A549 (cell line): ENCODE measurements at regions not wholly inside any gene's neighbourhood (a gene's known extent, or its start where the extent isn't known, plus 50 kb on each side); places are given as distances from the start of the nearest gene placed in this dataset.
A peak's percentile ranks its signal among the peaks of the same experiment; 100 is the strongest.

ENCODE experiments used
- ATAC-seq, 2 experiments: fragments of 200-7000 bp in 1 of 2; fragments of >200 bp in 1 of 2; cut with Nextera tagmentation in 1 of 2; cut with Tn5 transposase in 1 of 2; 3 replicates each; pipeline versions ENCODE4 v1.8.0 to v1.9.1; 2018 to 2020; ENCODE audit warnings: mild to moderate bottlenecking in 1 of 2, moderate library complexity in 1 of 2
- CTCF ChIA-PET: fragments of 300-600 bp; sonication (Branson Sonifier 250); formaldehyde crosslinking; extraction: SDS; loops from one replicate; lab custom pipeline; 2021; ENCODE audit warnings: antibody characterized with exemption, inconsistent platforms; lab: Yijun Ruan, JAX
- POLR2A ChIA-PET: fragments of 350-600 bp; formaldehyde crosslinking; extraction: SDS; loops from one replicate; lab custom pipeline; 2021; ENCODE audit warnings: antibody characterized with exemption, inconsistent platforms; lab: Yijun Ruan, JAX
- DNase-seq, 2 experiments: peaks; one replicate each; pipeline versions ENCODE4 v3.0.0 to v3.0.0-alpha.2; 2011 to 2016; ENCODE audit warnings: low read depth in 1 of 2, low spot score in 1 of 2
- FAIRE-seq: peaks from 2 replicates; lab custom pipeline; 2011; peaks lifted over from hg19 to GRCh38; lab: Jason Lieb, UNC
- H3K27ac ChIP-seq, 2 experiments: fragments of >200 bp; sonication (Bioruptor Twin); formaldehyde crosslinking; 3 replicates each; pipeline ENCODE4 v1.5.1; 2016 to 2017
- H3K4me1 ChIP-seq: fragments of >200 bp; sonication (Bioruptor Twin); formaldehyde crosslinking; 3 replicates; pipeline ENCODE4 v1.6.1; 2016
- H3K4me2 ChIP-seq: fragments of >200 bp; sonication (Bioruptor Twin); formaldehyde crosslinking; 3 replicates; pipeline ENCODE4 v1.6.1; 2016
- H3K4me3 ChIP-seq: fragments of >200 bp; sonication (Bioruptor Twin); formaldehyde crosslinking; 3 replicates; pipeline ENCODE4 v1.5.1; 2016
- H3K9me3 ChIP-seq: fragments of >200 bp; sonication (Bioruptor Twin); formaldehyde crosslinking; 3 replicates; pipeline ENCODE4 v1.6.1; 2016
- BCL3 ChIP-seq: fragments of >200 bp; sonication (Bioruptor Twin); formaldehyde crosslinking; IDR thresholded peaks from 3 replicates; pipeline ENCODE4 v1.6.1; 2016
- CBX2 ChIP-seq: fragments of 200-600 bp; sonication (generic); IDR thresholded peaks from 2 replicates; pipeline ENCODE4 v1.6.1; 2016; ENCODE audit warnings: low read depth, mild to moderate bottlenecking, borderline replicate concordance
- CEBPB ChIP-seq, 2 experiments: fragments of >200 bp in 1 of 2; sonication (Bioruptor Twin) in 1 of 2; formaldehyde crosslinking in 1 of 2; IDR thresholded peaks; 2 replicates each; pipeline ENCODE4 v1.6.1; 2012 to 2016
- CHD4 ChIP-seq: fragments of 200-600 bp; sonication (generic); IDR thresholded peaks from 2 replicates; pipeline ENCODE4 v1.6.1; 2016; ENCODE audit warnings: antibody characterized with exemption, mild to moderate bottlenecking, borderline replicate concordance
- EP300 ChIP-seq, 2 experiments: fragments of >200 bp; sonication (Bioruptor Twin); formaldehyde crosslinking; IDR thresholded peaks; 2 replicates in 1 of 2; 3 replicates in 1 of 2; pipeline ENCODE4 v1.6.1; 2016 to 2017
- FOXS1 ChIP-seq: fragments of 250-450 bp; sonication (Bioruptor Pico); IDR thresholded peaks from 2 replicates; pipeline ENCODE4 v1.5.0; 2020; ENCODE audit warnings: mild to moderate bottlenecking, moderate library complexity
- GATA3 ChIP-seq: IDR thresholded peaks from 2 replicates; pipeline ENCODE4 v1.6.1; 2012; ENCODE audit warnings: borderline replicate concordance
- HES2 ChIP-seq: fragments of >200 bp; sonication (Bioruptor Twin); formaldehyde crosslinking; IDR thresholded peaks from 2 replicates; pipeline ENCODE4 v1.6.1; 2016
- HOXB5 ChIP-seq: fragments of 250-450 bp; sonication (Bioruptor Pico); IDR thresholded peaks from 2 replicates; pipeline ENCODE4 v1.5.0; 2020; ENCODE audit warnings: mild to moderate bottlenecking, moderate library complexity
- JUNB ChIP-seq: fragments of >200 bp; sonication (Bioruptor Twin); formaldehyde crosslinking; IDR thresholded peaks from 2 replicates; pipeline ENCODE4 v1.6.1; 2016
- MAFK ChIP-seq: fragments of 450-650 bp; IDR thresholded peaks from 2 replicates; pipeline ENCODE4 v1.6.1; 2014; ENCODE audit not compliant: partially characterized antibody
- MAZ ChIP-seq: fragments of 150-350 bp; IDR thresholded peaks from 2 replicates; pipeline ENCODE4 v1.6.1; 2014; ENCODE audit warnings: antibody characterized with exemption, low read depth, low read length, borderline replicate concordance
- PBX3 ChIP-seq: IDR thresholded peaks from 2 replicates; pipeline ENCODE4 v1.6.1; 2012
- RAD21 ChIP-seq, 2 experiments: fragments of >200 bp in 1 of 2; sonication (Bioruptor Twin) in 1 of 2; formaldehyde crosslinking in 1 of 2; IDR thresholded peaks in 1 of 2; conservative IDR thresholded peaks in 1 of 2; 2 replicates in 1 of 2; 3 replicates in 1 of 2; pipeline ENCODE4 v1.6.1; 2012 to 2018; ENCODE audit warnings: inconsistent platforms in 1 of 2
- RARB ChIP-seq: fragments of 250-450 bp; sonication (Bioruptor Pico); IDR thresholded peaks from 2 replicates; pipeline ENCODE4 v1.8.0; 2021; ENCODE audit warnings: mild to moderate bottlenecking, moderate library complexity
- RFX5 ChIP-seq: fragments of 450-650 bp; IDR thresholded peaks from 2 replicates; pipeline ENCODE4 v1.7.1; 2014; ENCODE audit warnings: antibody characterized with exemption, mild to moderate bottlenecking, moderate library complexity
- SMC3 ChIP-seq: fragments of >200 bp; sonication (Bioruptor Twin); formaldehyde crosslinking; IDR thresholded peaks from 3 replicates; pipeline ENCODE4 v1.6.1; 2018; ENCODE audit warnings: inconsistent platforms
- TFCP2L1 ChIP-seq: fragments of 250-450 bp; sonication (Bioruptor Pico); IDR thresholded peaks from 2 replicates; pipeline ENCODE4 v1.5.0; 2021; ENCODE audit warnings: mild to moderate bottlenecking
- TP53 ChIP-seq: fragments of 250-450 bp; sonication (Bioruptor Pico); IDR thresholded peaks from 2 replicates; pipeline ENCODE4 v1.5.0; 2021; ENCODE audit warnings: mild to moderate bottlenecking, moderate library complexity
- ZFP36 ChIP-seq: fragments of 450-650 bp; IDR thresholded peaks from 2 replicates; pipeline ENCODE4 v1.6.1; 2014; ENCODE audit warnings: borderline replicate concordance; ENCODE audit not compliant: partially characterized antibody
- ZNF302 ChIP-seq: fragments of 250-450 bp; sonication (Bioruptor Pico); IDR thresholded peaks from 2 replicates; pipeline ENCODE4 v1.9.0; 2021; ENCODE audit warnings: inconsistent platforms, mild to moderate bottlenecking, moderate library complexity
- WGBS: methylation state at CpG from one replicate; pipeline ENCODE4 v1.1.6; 2017; ENCODE audit errors: missing lambda C conversion rate; 5-methylcytosine and 5-hydroxymethylcytosine counted together

GRCh38 chr2:217618744-217619143 lies 384.1 kb downstream of the TNS1 start:
- CTCF ChIA-PET = no interaction called here
- peak in 1 of 2 experiments; percentile 24; a peak in 1 of 4 replicates for TF ChIP-seq CEBPB (IDR thresholded peaks at IDR 0.05)
- TF ChIP-seq TP53 (CRISPR knock-in tag) = no peak
- no peak for TF ChIP-seq SMC3

GRCh38 chr2:217617616-217618022 lies 385.2 kb downstream of the TNS1 start:
- ChIA-PET POLR2A (no interaction called here), CTCF (no interaction called here)
- H3K9me3 ChIP-seq = no peaks in the 10 kb centered on the region
- 68% methylated on average over 7 of the region's 8 CpGs for WGBS
- no peak overlapping the region for H3K4me2 ChIP-seq
- ATAC-seq (no peak), FAIRE-seq (no peak), DNase-seq (no peak)
- TF ChIP-seq ZFP36 (no peak), RARB (CRISPR knock-in tag) (no peak), HES2 (no peak), PBX3 (no peak)
- no peaks in the 10 kb centered on the region for H3K4me1 ChIP-seq
- no peak overlapping the region for H3K4me3 ChIP-seq
- H3K27ac ChIP-seq = no peak overlapping the region

More at GRCh38 chr2:217618744-217619143, 384.1 kb downstream of the TNS1 start:
- ATAC-seq (no peak), DNase-seq (no peak), FAIRE-seq (no peak)
- Histone ChIP-seq H3K4me2 (no peak overlapping the region), H3K9me3 (no peaks in the 10 kb centered on the region), H3K27ac (no peak overlapping the region), H3K4me3 (no peak overlapping the region), H3K4me1 (no peaks in the 10 kb centered on the region)
- POLR2A ChIA-PET = no interaction called here
- 61% methylated on average over 2 of the region's 2 CpGs for WGBS

GRCh38 chr2:217616936-217617335 lies 385.9 kb downstream of the TNS1 start:
- FAIRE-seq = no peak
- CTCF ChIA-PET = no interaction called here
- Histone ChIP-seq H3K27ac (no peak overlapping the region), H3K4me1 (no peaks in the 10 kb centered on the region), H3K9me3 (no peaks in the 10 kb centered on the region), H3K4me3 (no peak overlapping the region), H3K4me2 (no peak overlapping the region)
- 78% methylated on average over 4 of the region's 4 CpGs for WGBS
- POLR2A ChIA-PET = no interaction called here
- DNase-seq = no peak
- ATAC-seq = no peak
- TF ChIP-seq RAD21 (conservative IDR thresholded peaks at IDR 0.05 in 1 of 2, IDR thresholded peaks at IDR 0.05 in 1 of 2) (no peak), MAFK (no peak), JUNB (no peak)

- no peak for ATAC-seq
- CTCF ChIA-PET = no interaction called here
- no peak for TF ChIP-seq BCL3
- no peak for TF ChIP-seq MAZ
- TF ChIP-seq CBX2 = no peak
- TF ChIP-seq GATA3 = no peak
- no peak for TF ChIP-seq RAD21 (conservative IDR thresholded peaks at IDR 0.05 in 1 of 2, IDR thresholded peaks at IDR 0.05 in 1 of 2)
- WGBS = 47% methylated on average over 1 of the region's 1 CpG
- no peak overlapping the region for H3K4me2 ChIP-seq
- H3K9me3 ChIP-seq = no peaks in the 10 kb centered on the region
- FAIRE-seq = no peak
- DNase-seq = no peak
- H3K4me3 ChIP-seq = no peak overlapping the region
- POLR2A ChIA-PET = no interaction called here
- H3K27ac ChIP-seq = no peak overlapping the region
- H3K4me1 ChIP-seq = no peaks in the 10 kb centered on the region
Observed at GRCh38 chr2:217615171-217615570, 387.6 kb downstream of the TNS1 start.

- FAIRE-seq (no peak), DNase-seq (no peak), ATAC-seq (no peak)
- ChIA-PET POLR2A (no interaction called here), CTCF (no interaction called here)
- Histone ChIP-seq H3K27ac (no peak overlapping the region), H3K4me2 (no peak overlapping the region), H3K4me3 (no peak overlapping the region), H3K9me3 (no peaks in the 10 kb centered on the region), H3K4me1 (no peaks in the 10 kb centered on the region)
- TF ChIP-seq ZNF302 (CRISPR knock-in tag) = no peak
- TF ChIP-seq ZFP36 = no peak
- TF ChIP-seq FOXS1 (CRISPR knock-in tag) = no peak
- TF ChIP-seq CHD4 = no peak
- no peak for TF ChIP-seq CBX2
- no peak for TF ChIP-seq HOXB5 (CRISPR knock-in tag)
- no peak for TF ChIP-seq EP300 (IDR thresholded peaks at IDR 0.05)
- no peak for TF ChIP-seq TFCP2L1 (CRISPR knock-in tag)
- no peak for TF ChIP-seq RFX5
- WGBS = 66% methylated on average over 3 of the region's 3 CpGs
Observed at GRCh38 chr2:217614498-217614897, 388.3 kb downstream of the TNS1 start.
